ENCODE measurements at regions not wholly inside any gene's neighbourhood (a gene's known extent, or its start where the extent isn't known, plus 50 kb on each side); places are given as distances from the start of the nearest gene placed in this dataset.
"Not testable (repeated sequence)": the region's sequence is repeated elsewhere in the genome, so short reads cannot be mapped to it uniquely, and the experiment has no call there.

GRCh38 chr11:39542460-39542859, 1917.0 kb downstream of the LRRC4C start:
- ATAC-seq = peak in 1 of 2 donors; percentile 37

GRCh38 chr11:39541945-39542351, 1917.5 kb downstream of the LRRC4C start:
- intact Hi-C loops (cut with DNase I) = no loop called here
- DNase-seq = no peak
- peak in 1 of 2 donors; percentile 58 for ATAC-seq

More at GRCh38 chr11:39542460-39542859, 1917.0 kb downstream of the LRRC4C start:
- intact Hi-C loops (cut with DNase I) = no loop called here
- DNase-seq = no peak

- ATAC-seq; DNase-seq; intact Hi-C loops (cut with DNase I): not testable (repeated sequence)
Measured at GRCh38 chr11:39536323-39536722, 1923.1 kb downstream of the LRRC4C start.
